GM19324 (cell line): ENCODE measurements at regions not wholly inside any gene's neighbourhood (a gene's known extent, or its start where the extent isn't known, plus 50 kb on each side); places are given as distances from the start of the nearest gene placed in this dataset.

ENCODE experiments used
- ATAC-seq: cut with Tn5 transposase; IDR thresholded peaks from one replicate; pipeline ENCODE4 v1.9.1; 2021; ENCODE audit warnings: mild to moderate bottlenecking, moderate library complexity; ENCODE audit not compliant: unreplicated experiment, low FRiP score

DNA sequence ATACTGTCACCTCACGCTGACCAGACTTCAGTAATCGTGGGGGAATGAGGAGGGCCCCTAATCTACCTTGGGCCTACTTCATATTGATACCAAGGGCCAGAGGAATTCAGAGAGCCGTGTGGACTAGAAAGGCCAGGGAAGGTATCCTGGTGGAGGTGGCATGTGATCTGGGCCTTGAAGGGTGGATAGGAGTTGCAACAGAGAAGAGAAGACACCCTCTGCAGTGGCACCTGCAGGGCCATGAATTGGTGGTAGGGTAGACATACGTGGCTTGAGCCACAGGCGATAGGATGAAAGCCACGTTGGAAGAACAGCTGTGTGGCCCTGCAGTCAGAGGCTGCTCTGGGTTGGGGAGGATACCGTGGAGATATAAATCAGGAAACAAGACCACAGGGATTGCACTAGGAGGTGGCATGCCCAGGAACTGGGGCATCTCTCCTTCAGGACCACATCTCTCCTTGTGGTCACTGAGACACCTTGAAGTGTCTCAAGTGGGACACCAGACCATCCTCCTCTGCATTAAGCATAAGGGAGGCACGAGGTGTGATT lies 141.4 kb downstream of the CYP26B1 start:
- no peak for ATAC-seq

DNA sequence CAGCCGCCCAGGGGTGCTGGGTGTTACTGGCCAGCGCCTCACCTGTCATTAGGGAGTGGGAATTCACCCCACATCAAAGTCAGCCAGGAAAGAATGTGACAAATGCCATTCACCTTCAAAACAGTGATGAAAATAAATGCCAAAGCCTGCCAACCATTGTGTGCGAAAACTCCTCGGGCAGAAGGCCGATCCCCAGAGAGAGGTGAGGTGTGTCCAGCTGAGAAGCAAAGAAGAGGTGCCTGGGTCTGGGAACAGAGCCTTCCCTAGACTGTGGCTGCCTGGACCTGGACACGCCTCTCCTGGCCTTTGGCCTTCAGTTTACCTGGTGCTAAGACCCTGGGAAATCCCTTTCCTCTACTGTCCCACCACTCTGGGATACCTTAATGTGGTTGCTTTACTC lies 142.7 kb downstream of the CYP26B1 start:
- ATAC-seq = no peak

DNA sequence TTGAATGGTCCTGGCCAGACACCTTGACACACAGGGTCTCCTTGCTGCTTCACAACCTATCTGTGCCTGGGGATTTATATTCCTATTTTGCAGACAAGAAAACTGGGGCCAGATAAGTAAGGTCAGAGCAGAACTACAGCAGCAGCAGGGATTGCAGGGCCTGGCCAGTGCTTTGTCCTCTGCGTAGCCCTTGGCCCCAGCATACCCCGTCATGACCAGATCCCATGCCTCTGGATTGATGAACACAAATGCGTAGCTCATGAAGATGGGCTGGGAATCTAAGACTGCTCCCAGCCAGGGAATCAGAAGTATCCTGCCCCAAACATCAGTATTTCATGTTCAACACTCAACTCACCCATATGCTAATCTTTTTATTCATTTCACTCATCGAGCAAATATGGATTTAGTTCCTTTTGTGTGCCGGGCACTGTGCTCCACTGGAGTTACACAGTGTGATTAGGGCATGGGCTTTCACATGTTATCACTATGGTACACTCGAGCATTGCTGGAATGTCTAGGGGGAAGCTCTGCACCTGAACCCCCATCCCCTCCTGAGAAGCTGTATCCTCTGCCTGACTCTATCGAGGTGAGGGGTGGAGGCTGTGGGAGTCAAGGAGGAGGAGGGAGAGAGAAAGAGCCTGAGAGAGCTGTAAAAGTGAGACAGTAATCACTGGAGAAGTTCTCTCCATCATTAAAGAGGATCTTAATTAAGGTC lies 143.3 kb downstream of the CYP26B1 start:
- ATAC-seq = no peak

DNA sequence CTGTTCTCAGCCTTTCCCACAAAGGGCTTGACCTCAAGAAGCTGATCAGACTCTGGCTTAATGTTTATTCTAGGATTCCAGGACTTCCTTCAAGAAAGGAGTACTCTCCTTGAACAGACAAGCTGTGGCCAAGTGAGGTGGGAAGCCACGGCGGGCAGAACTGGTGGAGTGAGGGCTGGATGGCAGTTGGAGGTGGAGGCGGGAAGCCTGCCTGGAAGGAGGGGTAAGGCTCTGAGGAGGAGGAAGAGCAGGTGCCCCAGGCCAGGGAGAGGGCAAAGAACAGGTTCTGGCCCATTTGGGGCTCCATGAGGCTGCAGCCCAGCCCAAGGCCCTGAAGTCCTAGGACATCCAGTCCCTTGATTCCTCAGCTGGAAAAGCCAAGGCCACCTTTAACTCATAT lies 143.9 kb downstream of the CYP26B1 start:
- no peak for ATAC-seq

DNA sequence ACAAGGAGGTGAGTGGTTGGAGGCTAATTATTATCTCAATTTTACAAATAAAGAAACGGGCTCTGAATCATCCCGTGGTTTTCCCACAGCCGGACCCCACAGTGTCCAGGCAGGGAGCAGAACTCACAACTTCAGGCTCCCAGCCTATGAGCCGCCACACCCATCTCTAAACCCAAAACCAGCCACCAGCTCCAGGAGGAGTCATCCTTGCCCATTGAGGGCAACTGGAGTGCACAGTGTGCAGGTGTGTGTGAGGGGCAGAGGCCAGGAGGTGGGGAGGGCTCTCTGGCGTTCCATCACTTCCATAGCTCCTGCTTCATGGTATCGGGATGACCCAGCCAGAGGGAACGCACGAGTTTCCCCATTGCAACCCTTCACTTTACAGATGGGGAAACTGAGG lies 144.5 kb downstream of the CYP26B1 start:
- ATAC-seq = no peak

DNA sequence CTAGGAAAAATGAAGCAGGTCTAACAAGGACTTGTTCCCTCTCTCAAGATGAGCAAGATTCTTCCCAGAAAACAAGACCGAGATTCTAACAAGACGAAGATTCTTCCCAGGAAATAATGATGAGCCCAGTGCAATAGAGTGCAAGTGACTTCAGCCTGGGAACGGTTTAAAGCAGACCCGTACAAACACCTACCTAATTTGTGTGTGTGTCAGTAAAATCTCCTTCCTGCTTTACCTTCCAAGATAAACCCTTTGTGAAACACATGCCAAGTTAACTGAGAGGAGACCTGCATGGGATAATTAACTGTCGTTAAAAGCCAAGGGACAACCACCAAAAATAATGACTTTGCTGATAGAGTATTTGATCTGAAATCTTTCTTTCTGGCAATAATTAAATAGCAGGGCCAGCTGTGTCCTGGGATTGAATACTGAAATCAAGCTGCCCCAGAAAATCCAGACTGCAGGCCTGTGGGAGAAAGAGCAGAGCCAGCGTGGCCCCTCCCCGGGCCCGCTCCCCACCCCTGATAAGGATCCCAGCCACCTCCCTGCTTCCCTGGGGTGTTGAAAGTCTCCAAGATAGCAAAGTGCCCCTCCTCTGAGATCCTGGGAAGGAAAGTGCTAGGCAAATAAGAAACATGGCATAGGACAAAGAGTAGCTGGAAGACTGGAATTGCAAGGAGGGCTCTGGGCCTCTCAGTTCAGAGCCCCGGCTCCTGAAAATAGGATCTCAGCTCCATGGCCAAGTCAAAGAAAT lies 145.5 kb downstream of the CYP26B1 start:
- ATAC-seq = no peak

DNA sequence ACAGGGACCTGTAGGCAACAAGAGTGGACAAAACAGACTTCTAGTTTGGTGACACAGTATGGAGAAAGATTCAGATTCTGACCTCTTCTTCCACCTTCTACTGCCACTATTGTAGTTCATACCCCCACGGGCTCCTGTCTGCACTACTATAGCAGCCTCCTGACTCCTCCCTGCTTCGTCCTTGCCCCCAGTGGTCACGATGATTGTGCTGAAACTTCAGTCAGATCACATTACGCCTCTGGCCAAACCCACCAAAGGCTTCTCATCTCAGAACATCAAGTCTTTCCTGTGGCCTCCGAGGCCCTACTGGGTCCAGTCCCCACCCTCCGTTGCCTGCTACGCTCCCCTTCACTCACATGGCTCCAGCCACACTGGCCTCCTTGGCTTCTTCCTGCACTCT lies 147.6 kb downstream of the CYP26B1 start:
- ATAC-seq = no peak

DNA sequence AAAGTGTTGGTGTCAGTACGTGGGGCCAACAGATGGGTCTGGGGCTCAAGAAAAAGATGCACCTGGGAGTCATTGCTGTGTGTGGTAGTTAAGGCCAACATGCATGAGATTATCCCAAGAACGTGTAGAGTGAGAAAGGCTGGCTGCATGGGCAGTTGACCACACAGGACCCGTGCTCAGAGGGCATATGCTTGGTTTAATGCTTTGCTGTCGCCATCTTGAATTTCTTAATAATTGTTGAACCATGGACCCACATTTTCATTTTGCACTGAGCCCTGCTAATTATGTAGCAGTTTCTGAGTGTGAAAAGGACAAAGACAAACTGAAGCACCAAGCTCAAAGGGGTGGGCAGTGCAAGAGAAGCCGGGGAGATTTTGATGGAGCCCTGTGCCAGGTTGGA lies 148.1 kb downstream of the CYP26B1 start:
- no peak for ATAC-seq

DNA sequence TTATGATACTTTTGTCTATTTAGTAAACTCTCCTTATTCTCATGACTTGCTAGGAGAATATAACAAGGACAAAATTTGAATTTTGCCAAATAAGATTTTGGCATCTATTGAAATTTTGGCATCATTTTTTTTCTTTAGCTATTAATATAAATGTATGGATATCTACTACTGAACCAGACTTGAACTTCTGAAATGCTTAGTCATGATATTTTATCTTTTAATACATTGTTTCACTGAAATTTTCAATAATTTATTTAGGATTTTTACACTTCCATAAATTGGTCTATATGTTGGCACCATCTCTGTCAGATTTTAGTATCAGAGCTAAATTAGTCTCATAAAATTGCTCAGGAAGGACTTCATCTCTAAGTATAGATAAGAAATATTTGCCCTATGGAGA lies 149.8 kb downstream of the CYP26B1 start:
- ATAC-seq = no peak

DNA sequence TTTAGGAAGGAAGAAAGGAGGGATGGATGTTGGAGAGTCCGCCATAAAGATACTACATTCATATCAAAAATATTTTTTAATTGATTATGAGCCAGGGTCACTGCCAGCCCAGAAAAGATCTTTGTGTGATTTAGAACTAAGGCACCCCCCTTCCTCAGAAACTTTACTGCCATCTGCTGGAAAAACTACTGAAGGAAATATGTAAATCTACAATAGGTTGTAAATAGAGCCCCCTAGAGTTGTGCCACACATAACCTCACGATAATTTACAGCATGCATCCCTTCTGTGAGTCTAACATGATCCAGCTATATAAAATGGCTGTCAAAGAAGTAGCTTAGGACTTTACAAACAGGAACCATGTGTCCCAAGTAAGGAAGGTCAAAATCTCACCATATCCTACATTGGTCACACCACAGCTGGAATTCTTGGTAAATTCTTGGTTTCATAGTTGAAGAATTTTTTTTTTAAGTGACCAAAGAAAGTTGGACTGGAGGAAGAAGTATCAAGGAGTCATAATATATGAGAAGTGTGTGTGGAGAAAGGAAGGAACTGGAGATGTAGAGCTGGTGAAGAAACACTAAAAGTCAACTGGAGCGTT lies 152.5 kb downstream of the CYP26B1 start:
- no peak for ATAC-seq

DNA sequence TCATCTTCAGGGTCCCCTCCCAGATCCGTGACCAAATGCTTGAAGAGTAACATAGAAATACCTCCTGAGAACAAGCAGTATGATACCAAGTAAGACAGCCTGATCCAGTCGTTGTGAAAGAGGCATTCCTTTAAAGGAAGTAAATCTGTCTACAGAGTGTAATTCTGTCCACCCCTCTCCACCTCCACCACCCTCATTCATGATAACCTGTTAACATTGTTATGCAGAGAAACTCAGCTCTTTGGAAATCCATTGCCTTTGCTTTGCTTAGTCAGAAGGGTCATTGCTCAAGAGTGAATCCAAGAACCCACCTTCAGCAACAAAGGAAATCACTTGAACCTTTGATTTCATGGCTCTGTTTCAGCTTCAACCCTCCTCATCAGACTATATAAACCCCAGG lies 155.6 kb downstream of the CYP26B1 start:
- ATAC-seq = no peak

DNA sequence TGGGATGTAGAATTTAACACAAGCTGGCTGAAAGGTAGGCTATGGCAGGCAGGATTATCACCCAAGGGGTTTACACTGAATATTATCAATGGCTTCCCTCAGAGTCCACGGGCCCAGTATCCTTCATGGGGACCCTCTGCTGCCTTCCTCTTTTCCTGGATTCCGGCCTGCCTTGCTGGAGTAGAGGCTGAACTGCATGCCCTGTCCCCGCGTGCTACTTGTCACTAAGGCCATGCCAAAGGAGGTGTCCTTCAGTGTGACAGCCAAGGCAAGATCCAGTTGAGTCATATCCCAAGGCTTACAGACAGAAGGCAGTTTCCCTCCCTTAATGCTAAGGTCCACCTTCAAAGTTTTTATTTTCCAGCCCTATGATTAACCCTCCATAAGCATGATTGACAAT lies 156.3 kb downstream of the CYP26B1 start:
- ATAC-seq = no peak

DNA sequence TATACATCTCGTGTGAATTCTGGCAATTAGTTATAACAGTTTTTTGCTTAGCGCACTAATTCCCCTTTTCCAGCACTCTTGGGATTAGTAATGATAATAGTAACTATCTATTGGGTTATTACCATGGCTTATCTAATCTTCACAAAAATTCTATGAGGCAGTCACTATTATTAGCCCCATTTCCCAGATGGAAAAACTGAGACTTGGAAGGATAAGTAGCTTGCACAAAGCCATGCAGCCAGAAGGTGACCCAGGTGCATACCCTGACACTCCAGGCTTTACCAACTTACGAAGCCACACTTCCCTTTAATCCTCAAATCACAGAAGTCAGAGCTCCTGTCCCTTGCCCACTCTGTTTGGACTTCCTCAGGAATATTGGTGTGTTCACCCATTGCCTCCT lies 156.8 kb downstream of the CYP26B1 start:
- no peak for ATAC-seq

DNA sequence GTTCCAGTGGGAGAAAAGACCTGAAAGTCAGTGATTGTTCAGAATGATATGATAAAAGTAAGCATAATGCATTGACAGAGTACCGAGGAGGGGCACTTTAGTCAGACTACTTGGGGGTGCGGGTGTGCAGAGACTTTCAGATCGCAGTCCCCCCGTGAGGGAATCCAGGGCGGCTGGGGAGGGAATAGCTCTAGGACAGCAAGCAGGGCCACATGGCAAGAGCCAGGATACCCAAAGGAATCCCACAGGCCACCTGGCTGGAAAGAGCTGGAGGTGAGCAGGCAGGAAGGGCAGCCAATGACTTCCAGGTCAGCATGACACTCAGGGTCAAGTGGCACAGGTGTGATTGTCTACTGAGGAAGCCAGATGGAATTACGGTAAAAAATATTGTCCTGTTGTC lies 157.5 kb downstream of the CYP26B1 start:
- no peak for ATAC-seq

DNA sequence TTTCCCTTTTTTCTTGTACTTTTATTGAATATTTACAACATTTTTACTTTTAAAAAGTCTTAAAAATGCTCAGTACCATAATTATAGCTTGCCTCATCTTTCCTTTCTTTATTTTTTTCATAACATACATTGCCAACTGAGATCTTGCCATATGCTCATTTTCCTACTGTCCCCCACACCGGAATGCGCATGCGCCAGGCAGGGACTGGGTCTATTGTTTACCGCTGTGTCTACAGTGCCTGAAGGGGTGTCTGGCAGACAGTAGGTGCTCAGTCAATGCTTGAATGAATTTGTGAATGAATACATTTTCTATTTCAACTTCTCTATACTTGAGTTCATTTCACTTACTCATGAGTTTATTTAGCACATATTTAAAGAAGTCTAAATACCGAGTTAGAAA lies 158.0 kb downstream of the CYP26B1 start:
- ATAC-seq = no peak

DNA sequence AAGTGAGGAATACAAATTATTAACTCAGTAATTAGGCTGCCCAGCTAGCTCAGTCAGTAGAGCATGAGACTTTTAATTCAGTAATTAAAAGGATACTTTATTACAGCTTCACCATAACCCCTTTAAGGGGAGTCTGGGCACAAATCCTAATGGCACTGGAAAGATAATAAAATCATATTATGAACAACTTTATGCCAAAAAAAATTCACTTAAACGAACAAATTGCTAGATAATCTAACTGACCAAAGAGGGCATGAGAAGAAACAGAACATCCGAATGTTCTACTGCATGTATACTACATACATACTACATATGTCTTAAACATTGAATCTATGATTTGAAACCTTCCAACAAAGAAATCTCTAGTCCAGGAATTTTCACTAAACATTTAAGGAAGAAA lies 159.5 kb downstream of the CYP26B1 start:
- no peak for ATAC-seq

DNA sequence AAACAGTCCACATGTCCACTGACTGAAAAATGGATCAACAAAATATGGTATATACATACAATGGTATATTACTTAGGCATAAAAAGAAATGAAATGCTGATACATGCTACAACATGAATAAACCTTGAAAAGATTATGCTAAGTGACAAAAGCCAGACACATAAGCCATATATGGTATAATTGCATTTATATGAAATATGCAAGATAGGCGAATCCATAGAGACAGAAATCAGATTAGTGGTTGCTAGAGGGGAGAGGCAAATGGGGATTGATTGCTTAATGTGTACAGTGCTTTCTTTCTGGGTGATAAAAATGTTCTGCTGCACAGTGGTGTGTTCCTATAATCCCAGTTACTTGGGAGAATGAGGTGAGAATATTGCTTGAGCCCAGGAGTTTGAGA lies 171.0 kb downstream of the CYP26B1 start:
- ATAC-seq = no peak

DNA sequence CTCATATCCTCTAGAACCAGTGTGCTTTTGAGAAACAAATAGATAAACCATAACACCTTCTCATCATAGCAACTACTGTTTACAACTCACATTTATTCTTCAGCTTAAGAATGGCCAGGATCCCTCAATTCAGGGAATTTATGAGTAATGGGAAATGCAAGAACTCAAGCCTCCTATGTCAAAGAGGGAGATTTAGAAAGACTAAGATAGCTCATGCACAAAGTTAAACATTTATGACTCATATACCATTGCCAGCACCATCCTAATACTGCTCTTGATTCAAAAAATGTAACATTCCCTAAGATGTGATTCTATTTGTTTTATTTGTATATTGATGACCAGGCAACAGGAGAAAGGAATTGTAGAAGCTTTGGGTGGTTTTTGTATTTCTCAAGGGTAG lies 172.8 kb downstream of the CYP26B1 start:
- ATAC-seq = no peak

DNA sequence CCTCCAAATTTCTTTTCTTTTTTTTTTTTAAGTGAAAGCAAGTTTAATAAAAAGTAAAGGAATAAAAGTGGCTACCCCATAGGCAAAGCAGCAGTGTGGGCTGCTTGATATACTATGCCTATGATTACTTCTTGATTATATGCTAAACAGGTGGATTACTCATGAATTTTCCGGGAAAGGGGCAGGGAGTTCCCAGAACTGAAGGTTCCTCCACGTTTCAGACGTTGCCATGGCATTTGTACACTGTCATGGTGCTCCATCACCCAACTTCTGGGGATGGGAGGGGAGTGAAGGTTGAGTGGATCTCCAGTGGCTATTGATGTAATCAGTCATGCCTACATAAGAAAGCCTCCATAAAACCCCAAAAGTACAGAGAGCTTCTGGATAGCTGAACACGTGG lies 176.2 kb downstream of the CYP26B1 start:
- no peak for ATAC-seq

DNA sequence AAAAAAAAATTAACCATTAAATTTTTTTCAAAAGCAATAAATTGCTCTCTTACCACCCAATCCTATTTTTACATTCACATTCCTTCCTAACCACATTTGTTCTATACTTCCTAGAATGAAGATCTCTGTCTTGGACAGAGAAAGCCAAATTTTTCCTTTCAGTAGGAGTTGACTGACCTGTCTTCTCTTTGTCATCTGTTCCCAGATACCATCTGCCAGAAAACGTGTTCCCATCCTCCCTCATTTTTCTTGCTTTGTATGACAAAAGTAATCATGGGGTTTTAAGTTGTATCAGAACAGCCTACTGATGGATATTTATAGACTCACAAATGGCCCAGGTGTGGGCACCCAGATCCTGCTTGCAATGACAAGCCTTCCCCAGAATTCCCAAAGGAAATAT lies 182.1 kb downstream of the CYP26B1 start:
- ATAC-seq = no peak

DNA sequence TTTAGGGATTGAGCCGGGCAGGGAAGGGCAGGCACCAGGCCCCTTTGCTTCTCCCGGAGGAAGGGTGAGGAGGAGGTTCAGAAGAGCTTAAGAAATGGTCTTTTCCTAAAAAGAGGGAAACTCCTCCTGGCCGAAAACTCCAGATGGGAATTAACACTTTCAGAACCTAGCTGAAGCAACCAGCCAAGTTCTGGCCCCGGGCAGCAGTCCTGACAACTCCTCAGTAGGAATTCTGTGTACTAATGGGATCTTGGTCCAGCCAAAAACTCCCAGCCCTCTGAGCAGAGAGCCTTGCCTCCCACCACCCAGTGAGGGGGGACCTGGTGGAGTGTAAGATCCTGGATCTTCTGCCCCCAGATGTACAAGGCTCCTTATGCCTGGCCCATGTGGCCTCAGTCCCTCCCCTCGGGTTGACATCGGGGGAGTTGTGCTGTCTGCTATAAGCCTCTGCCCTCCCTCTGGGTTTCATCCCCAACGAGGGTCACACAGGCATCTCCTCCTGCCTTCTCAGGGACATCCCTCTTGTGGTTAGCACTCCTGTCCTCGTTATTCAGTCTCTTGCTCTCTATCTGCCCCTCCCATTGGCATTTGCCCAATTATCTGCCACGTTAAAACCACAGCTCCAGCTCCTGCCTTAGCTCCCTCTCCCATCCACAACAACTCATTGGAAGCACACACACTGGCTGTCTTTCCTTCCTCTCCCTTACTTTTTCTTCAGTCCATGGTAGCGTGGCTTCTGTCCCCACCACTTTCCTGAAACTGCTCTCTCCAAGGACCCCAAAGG lies 184.6 kb downstream of the CYP26B1 start:
- ATAC-seq = no peak
